HCT116 (cell line): ENCODE measurements at regions not wholly inside any gene's neighbourhood (a gene's known extent, or its start where the extent isn't known, plus 50 kb on each side); places are given as distances from the start of the nearest gene placed in this dataset.

Experiments
- ATAC-seq: fragments of 200-7000 bp; cut with Tn5 transposase; 2 replicates; pipeline ENCODE4 v1.9.1; 2020; ENCODE audit warnings: mild to moderate bottlenecking, moderate library complexity
- BruUV-seq: library from RNA; stranded (reverse); fragments of 400-500 nt; replicated peaks from 2 replicates; lab custom pipeline; 2021; lab: Mats Ljungman, UMichigan
- CTCF ChIA-PET: fragments of 300-600 bp; sonication (Branson Sonifier 250); formaldehyde crosslinking; loops from one replicate; lab custom pipeline; 2021; ENCODE audit warnings: antibody characterized with exemption; lab: Charles Lee
- POLR2A ChIA-PET: fragments of 300-600, 350-600 bp; sonication (Branson Sonifier 250); formaldehyde crosslinking; loops from one replicate; lab custom pipeline; 2021; ENCODE audit warnings: antibody characterized with exemption; lab: Charles Lee
- RAD21 ChIA-PET, 2 experiments: fragments of 300-600 bp; sonication (Branson Sonifier 250); formaldehyde crosslinking; loops; one replicate each; lab custom pipeline; 2023; ENCODE audit warnings: low total read pairs in 2 of 2; ENCODE audit not compliant: uncharacterized antibody in 2 of 2, unreplicated experiment in 2 of 2, low non-redundant PET in 1 of 2; lab: Charles Lee
- DNase-seq: peaks from one replicate; pipeline ENCODE4 v3.0.0-alpha.2; 2010; ENCODE audit warnings: low read depth, low spot score
- H2AFZ ChIP-seq: fragments of 200-600 bp; shearing (Covaris generic), sonication (generic); 2 replicates; pipeline ENCODE4 v1.6.1; 2017; ENCODE audit warnings: low read depth, mixed run types, mixed read lengths, antibody characterized with exemption, low read length; ENCODE audit not compliant: poor library complexity, severe bottlenecking
- H3K27ac ChIP-seq: 2 replicates; pipeline ENCODE4 v1.5.1; 2012; ENCODE audit warnings: low read depth, low read length
- H3K27me3 ChIP-seq: fragments of 200-600 bp; sonication (generic); 2 replicates; pipeline ENCODE4 v1.6.1; 2016; ENCODE audit warnings: mixed run types, low read length, mixed read lengths; ENCODE audit not compliant: insufficient read depth
- H3K36me3 ChIP-seq, 2 experiments: fragments of 200-500 bp in 1 of 2; fragments of 200-600 bp in 1 of 2; sonication (Bioruptor generic) in 1 of 2; sonication (generic) in 1 of 2; 2 replicates each; pipeline versions ENCODE4 v1.5.1 to v1.6.1; 2014 to 2016; ENCODE audit warnings: low read length in 2 of 2, inconsistent platforms in 1 of 2, mixed read lengths in 1 of 2, mixed run types in 1 of 2; ENCODE audit not compliant: insufficient read depth in 2 of 2, control insufficient read depth in 1 of 2
- H3K4me1 ChIP-seq, 2 experiments: fragments of 200-600 bp in 1 of 2; sonication (generic) in 1 of 2; 2 replicates each; pipeline versions ENCODE4 v1.5.1 to v1.6.1; 2012 to 2017; ENCODE audit warnings: low read length in 2 of 2, inconsistent platforms in 1 of 2, mild to moderate bottlenecking in 1 of 2, mixed read lengths in 1 of 2, mixed run types in 1 of 2, moderate library complexity in 1 of 2; ENCODE audit not compliant: insufficient read depth in 2 of 2, control insufficient read depth in 1 of 2
- H3K4me2 ChIP-seq: fragments of 200-600 bp; sonication (generic); 2 replicates; pipeline ENCODE4 v1.6.1; 2017; ENCODE audit warnings: mixed run types, low read length, mixed read lengths
- H3K4me3 ChIP-seq, 2 experiments: fragments of 200-600 bp in 1 of 2; sonication (generic) in 1 of 2; replicated peaks in 1 of 2; 2 replicates each; pipeline ENCODE4 v1.5.1; 2011 to 2016; ENCODE audit warnings: low read length in 2 of 2, control low read depth in 1 of 2, low read depth in 1 of 2, mild to moderate bottlenecking in 1 of 2, mixed read lengths in 1 of 2, mixed run types in 1 of 2
- H3K79me2 ChIP-seq: fragments of 200-600 bp; sonication (generic); 2 replicates; pipeline ENCODE4 v1.6.1; 2017; ENCODE audit warnings: mild to moderate bottlenecking, mixed run types, low read length, moderate library complexity, mixed read lengths; ENCODE audit not compliant: insufficient read depth
- H3K9ac ChIP-seq: fragments of 200-600 bp; sonication (generic); 2 replicates; pipeline ENCODE4 v1.6.1; 2016; ENCODE audit warnings: low read length, mixed read lengths
- H3K9me2 ChIP-seq: fragments of 200-600 bp; sonication (generic), shearing (Covaris generic); 2 replicates; pipeline ENCODE4 v1.6.1; 2017; ENCODE audit warnings: mixed run types, mild to moderate bottlenecking, moderate library complexity; ENCODE audit not compliant: insufficient read depth
- H3K9me3 ChIP-seq, 2 experiments: fragments of 200-500 bp in 1 of 2; fragments of 200-600 bp in 1 of 2; sonication (Bioruptor generic) in 1 of 2; sonication (generic) in 1 of 2; 2 replicates each; pipeline ENCODE4 v1.6.1; 2014 to 2017; ENCODE audit warnings: low read length in 2 of 2, mixed read lengths in 2 of 2, inconsistent platforms in 1 of 2, low read depth in 1 of 2, mild to moderate bottlenecking in 1 of 2, mixed run types in 1 of 2, moderate library complexity in 1 of 2; ENCODE audit not compliant: control insufficient read depth in 1 of 2, insufficient read depth in 1 of 2
- H4K20me1 ChIP-seq: fragments of 200-600 bp; sonication (generic), shearing (Covaris generic); 2 replicates; pipeline ENCODE4 v1.6.1; 2017; ENCODE audit warnings: mixed run types, mild to moderate bottlenecking, moderate library complexity; ENCODE audit not compliant: insufficient read depth
- EZH2phosphoT487 ChIP-seq: fragments of 200-600 bp; IDR thresholded peaks from 2 replicates; pipeline ENCODE4 v1.6.1; 2018; ENCODE audit warnings: antibody characterized with exemption, borderline replicate concordance
- FOSL1 ChIP-seq: IDR thresholded peaks from 2 replicates; pipeline ENCODE4 v1.6.1; 2012; ENCODE audit warnings: low read depth
- REST ChIP-seq: IDR thresholded peaks from 2 replicates; pipeline ENCODE4 v1.6.1; 2012; ENCODE audit warnings: low read depth
- SP1 ChIP-seq: IDR thresholded peaks from 2 replicates; pipeline ENCODE4 v1.6.1; 2012; ENCODE audit warnings: low read depth
- SRF ChIP-seq: IDR thresholded peaks from 2 replicates; pipeline ENCODE4 v1.6.1; 2012; ENCODE audit warnings: low read depth
- ZBTB33 ChIP-seq: IDR thresholded peaks from 2 replicates; pipeline ENCODE4 v1.6.1; 2011; ENCODE audit warnings: mild to moderate bottlenecking, low read length, moderate library complexity; ENCODE audit not compliant: insufficient replicate concordance; ENCODE audit errors: extremely low read depth
- ZNF274 ChIP-seq: fragments of 200-500 bp; sonication (Bioruptor generic); IDR thresholded peaks from 2 replicates; pipeline ENCODE4 v1.6.1; 2014; ENCODE audit warnings: mild to moderate bottlenecking, low read depth, low read length, inconsistent platforms
- intact Hi-C: fragments of 100-400 bp; cut with micrococcal nuclease; formaldehyde crosslinking; loops from 2 replicates; pipeline ENCODE4 v1.10.0; 2022
- TF ChIP-seq, protein P1 (sequence below): IDR thresholded peaks from 2 replicates; pipeline ENCODE4 v1.6.1; 2012
- TF ChIP-seq, protein P2 (sequence below), 3 experiments: fragments of 200-600 bp in 1 of 3; sonication (generic) in 1 of 3; IDR thresholded peaks in 2 of 3; conservative IDR thresholded peaks in 1 of 3; 2 replicates each; pipeline ENCODE4 v1.5.1; 2012 to 2017; ENCODE audit warnings: low read depth in 2 of 3, low read length in 2 of 3, antibody characterized with exemption in 1 of 3, borderline replicate concordance in 1 of 3, control low read depth in 1 of 3, mild to moderate bottlenecking in 1 of 3, mixed read lengths in 1 of 3, mixed run types in 1 of 3, moderate library complexity in 1 of 3; ENCODE audit not compliant: insufficient read depth in 1 of 3

DNA sequence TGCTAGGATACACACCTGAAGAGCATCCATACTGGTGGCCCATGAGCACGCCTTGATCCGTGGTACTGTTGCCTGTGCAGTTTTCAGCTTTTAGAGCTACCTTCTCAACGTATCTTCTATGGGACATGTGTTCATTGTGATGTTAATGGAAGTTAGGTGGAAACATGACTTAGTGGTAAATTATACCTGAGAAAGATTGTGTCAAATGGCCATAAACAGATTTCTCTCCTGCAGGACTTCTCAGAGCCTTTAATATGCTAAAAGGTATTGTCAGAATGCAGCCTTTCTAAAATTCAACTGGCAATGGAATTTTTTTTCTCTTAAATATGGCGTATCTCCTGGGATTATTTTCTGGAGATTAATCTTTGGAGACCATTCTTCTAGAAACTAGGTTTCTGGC lies 148.5 kb downstream of the CDC5L start:
- Histone ChIP-seq H3K27me3 (no peaks in the 10 kb centered on the region), H3K4me2 (no peak overlapping the region), H3K9me2 (no peaks in the 10 kb centered on the region), H3K27ac (no peak overlapping the region), H3K36me3 (no peaks in the 10 kb centered on the region), H3K9me3 (no peaks in the 10 kb centered on the region), H3K4me3 (no peak overlapping the region), H2AFZ (no peak overlapping the region), H3K9ac (no peak overlapping the region), H3K79me2 (no peaks in the 10 kb centered on the region), H3K4me1 (no peaks in the 10 kb centered on the region), H4K20me1 (no peaks in the 10 kb centered on the region)
- no TSS peak for BruUV-seq
- ChIA-PET CTCF (no interaction called here), POLR2A (no interaction called here), RAD21 (no interaction called here)
- TF ChIP-seq ZNF274 (no peak), SRF (no peak), FOSL1 (no peak)
- TF ChIP-seq, protein P1, sequence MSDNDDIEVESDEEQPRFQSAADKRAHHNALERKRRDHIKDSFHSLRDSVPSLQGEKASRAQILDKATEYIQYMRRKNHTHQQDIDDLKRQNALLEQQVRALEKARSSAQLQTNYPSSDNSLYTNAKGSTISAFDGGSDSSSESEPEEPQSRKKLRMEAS = no peak
- TF ChIP-seq, protein P2, sequence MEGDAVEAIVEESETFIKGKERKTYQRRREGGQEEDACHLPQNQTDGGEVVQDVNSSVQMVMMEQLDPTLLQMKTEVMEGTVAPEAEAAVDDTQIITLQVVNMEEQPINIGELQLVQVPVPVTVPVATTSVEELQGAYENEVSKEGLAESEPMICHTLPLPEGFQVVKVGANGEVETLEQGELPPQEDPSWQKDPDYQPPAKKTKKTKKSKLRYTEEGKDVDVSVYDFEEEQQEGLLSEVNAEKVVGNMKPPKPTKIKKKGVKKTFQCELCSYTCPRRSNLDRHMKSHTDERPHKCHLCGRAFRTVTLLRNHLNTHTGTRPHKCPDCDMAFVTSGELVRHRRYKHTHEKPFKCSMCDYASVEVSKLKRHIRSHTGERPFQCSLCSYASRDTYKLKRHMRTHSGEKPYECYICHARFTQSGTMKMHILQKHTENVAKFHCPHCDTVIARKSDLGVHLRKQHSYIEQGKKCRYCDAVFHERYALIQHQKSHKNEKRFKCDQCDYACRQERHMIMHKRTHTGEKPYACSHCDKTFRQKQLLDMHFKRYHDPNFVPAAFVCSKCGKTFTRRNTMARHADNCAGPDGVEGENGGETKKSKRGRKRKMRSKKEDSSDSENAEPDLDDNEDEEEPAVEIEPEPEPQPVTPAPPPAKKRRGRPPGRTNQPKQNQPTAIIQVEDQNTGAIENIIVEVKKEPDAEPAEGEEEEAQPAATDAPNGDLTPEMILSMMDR (IDR thresholded peaks at IDR 0.05 in 2 of 3, conservative IDR thresholded peaks at IDR 0.05 in 1 of 3; ENCODE audit: borderline replicate concordance in 1 of 3, insufficient read depth in 1 of 3, low read depth in 2 of 3, low read length in 2 of 3) = no peak
- intact Hi-C loops = no loop called here
- ATAC-seq (no peak), DNase-seq (no peak)

- no peak overlapping the region for H2AFZ ChIP-seq
- H3K36me3 ChIP-seq = no peaks in the 10 kb centered on the region
- no peak overlapping the region for H3K9ac ChIP-seq
- no peak overlapping the region for H3K27ac ChIP-seq
- intact Hi-C loops = no loop called here
- RAD21 ChIA-PET = no interaction called here
- DNase-seq = no peak
- H3K4me2 ChIP-seq = no peak overlapping the region
- H3K9me3 ChIP-seq = no peaks in the 10 kb centered on the region
- no peak for ATAC-seq
- H3K9me2 ChIP-seq = no peaks in the 10 kb centered on the region
- H3K27me3 ChIP-seq = no peaks in the 10 kb centered on the region
- CTCF ChIA-PET = no interaction called here
- no peaks in the 10 kb centered on the region for H3K79me2 ChIP-seq
- no peak overlapping the region for H3K4me3 ChIP-seq
- H3K4me1 ChIP-seq = no peaks in the 10 kb centered on the region
- BruUV-seq = no TSS peak
- POLR2A ChIA-PET = no interaction called here
- no peaks in the 10 kb centered on the region for H4K20me1 ChIP-seq
- TF ChIP-seq EZH2phosphoT487 = no peak
- no peak for TF ChIP-seq ZBTB33
- TF ChIP-seq SP1 = no peak
- TF ChIP-seq REST = no peak
These were observed 150.0 kb downstream of the CDC5L start for GRCh38 chr6:44537306-44538049.
